ENCODE measurements at regions not wholly inside any gene's neighbourhood (a gene's known extent, or its start where the extent isn't known, plus 50 kb on each side); places are given as distances from the start of the nearest gene placed in this dataset.

DNA sequence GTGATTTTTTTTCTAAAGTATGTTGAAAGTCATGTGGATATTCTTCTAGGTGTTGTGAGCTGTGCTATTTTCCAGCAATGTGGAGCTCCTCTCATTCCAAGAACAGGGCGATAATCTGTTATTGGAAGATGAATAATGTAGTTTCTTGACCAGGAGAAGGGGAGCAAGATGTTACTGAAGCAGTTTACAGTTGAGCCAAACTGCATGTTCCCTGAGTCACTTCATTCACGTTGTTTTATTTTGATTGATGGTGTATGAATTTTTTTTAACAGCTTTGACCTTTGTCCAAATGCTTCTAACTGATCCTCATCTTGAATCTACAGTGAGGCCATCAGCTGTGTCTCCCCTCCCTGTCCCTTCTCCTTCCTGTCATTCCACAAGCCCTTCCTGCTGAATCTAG lies 277.1 kb upstream of the KLF6 start:
- TF ChIP-seq, protein P1, sequence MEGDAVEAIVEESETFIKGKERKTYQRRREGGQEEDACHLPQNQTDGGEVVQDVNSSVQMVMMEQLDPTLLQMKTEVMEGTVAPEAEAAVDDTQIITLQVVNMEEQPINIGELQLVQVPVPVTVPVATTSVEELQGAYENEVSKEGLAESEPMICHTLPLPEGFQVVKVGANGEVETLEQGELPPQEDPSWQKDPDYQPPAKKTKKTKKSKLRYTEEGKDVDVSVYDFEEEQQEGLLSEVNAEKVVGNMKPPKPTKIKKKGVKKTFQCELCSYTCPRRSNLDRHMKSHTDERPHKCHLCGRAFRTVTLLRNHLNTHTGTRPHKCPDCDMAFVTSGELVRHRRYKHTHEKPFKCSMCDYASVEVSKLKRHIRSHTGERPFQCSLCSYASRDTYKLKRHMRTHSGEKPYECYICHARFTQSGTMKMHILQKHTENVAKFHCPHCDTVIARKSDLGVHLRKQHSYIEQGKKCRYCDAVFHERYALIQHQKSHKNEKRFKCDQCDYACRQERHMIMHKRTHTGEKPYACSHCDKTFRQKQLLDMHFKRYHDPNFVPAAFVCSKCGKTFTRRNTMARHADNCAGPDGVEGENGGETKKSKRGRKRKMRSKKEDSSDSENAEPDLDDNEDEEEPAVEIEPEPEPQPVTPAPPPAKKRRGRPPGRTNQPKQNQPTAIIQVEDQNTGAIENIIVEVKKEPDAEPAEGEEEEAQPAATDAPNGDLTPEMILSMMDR (IDR thresholded peaks at IDR 0.05), result no peak
- TF ChIP-seq POLR2A (IDR thresholded peaks at IDR 0.05), result no peak

All from thyroid gland (tissue), 4 donors.